ENCODE measurements at regions not wholly inside any gene's neighbourhood (a gene's known extent, or its start where the extent isn't known, plus 50 kb on each side); places are given as distances from the start of the nearest gene placed in this dataset.

GRCh38 chr12:16984484-16984883, 378.5 kb upstream of the LMO3 start:
- H3K27me3 Mint-ChIP-seq (ENCODE audit: unreplicated experiment), result no peaks in the 10 kb centered on the region

DNA sequence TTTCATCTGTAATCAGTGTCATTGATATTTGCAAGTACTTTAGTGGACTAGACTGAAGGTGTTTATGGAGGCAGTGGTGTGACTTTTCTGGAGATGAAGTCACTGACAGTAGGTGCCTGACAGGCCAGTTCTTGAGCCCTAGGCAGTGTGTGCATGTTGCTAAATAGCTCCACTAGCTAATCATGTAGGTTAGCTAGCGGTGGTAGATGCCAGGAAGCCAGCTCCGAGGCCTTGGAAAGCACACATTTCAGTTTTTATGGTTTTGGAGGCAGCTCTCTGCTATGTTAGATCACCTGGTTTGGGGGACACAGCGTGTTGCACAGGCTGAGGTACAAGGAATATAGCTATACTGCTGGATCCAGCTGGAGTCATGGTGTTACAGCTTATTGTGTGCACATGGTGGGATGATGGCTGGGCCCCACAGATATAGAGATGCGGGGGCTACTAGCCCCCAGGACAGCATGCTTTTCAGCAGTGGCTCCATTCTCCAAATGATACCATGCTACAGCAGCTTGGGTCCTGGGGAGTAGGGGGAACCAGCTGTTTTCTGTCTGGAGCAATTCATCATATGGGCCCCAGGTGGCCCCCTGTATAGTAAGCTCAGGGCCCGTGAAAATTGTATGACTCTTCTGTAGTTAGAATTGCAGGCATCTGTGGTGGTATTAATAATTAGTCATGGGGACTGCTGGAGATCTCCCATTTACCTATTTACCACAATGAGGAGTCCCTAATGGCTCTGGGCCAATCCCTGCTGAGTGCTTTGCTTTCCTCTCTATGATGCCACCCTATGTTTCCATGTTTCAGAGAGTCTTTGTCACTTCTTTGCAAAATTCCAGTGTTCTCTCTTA, 367.2 kb upstream of the LMO3 start:
- Mint-ChIP-seq H3K27ac (ENCODE audit: unreplicated experiment) (no peak overlapping the region), H3K9me3 (ENCODE audit: unreplicated experiment) (no peaks in the 10 kb centered on the region), H3K36me3 (ENCODE audit: low read depth, unreplicated experiment) (no peaks in the 10 kb centered on the region), H3K4me1 (ENCODE audit: unreplicated experiment) (no peaks in the 10 kb centered on the region), H3K27me3 (ENCODE audit: unreplicated experiment) (no peaks in the 10 kb centered on the region), H3K4me3 (ENCODE audit: unreplicated experiment) (no peak overlapping the region)
- no peak for DNase-seq (ENCODE audit: low spot score)
- TF ChIP-seq, protein P1, sequence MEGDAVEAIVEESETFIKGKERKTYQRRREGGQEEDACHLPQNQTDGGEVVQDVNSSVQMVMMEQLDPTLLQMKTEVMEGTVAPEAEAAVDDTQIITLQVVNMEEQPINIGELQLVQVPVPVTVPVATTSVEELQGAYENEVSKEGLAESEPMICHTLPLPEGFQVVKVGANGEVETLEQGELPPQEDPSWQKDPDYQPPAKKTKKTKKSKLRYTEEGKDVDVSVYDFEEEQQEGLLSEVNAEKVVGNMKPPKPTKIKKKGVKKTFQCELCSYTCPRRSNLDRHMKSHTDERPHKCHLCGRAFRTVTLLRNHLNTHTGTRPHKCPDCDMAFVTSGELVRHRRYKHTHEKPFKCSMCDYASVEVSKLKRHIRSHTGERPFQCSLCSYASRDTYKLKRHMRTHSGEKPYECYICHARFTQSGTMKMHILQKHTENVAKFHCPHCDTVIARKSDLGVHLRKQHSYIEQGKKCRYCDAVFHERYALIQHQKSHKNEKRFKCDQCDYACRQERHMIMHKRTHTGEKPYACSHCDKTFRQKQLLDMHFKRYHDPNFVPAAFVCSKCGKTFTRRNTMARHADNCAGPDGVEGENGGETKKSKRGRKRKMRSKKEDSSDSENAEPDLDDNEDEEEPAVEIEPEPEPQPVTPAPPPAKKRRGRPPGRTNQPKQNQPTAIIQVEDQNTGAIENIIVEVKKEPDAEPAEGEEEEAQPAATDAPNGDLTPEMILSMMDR (IDR thresholded peaks at IDR 0.05; ENCODE audit: unreplicated experiment), result no peak

More at GRCh38 chr12:16984484-16984883, 378.5 kb upstream of the LMO3 start:
- TF ChIP-seq, protein P1 (IDR thresholded peaks at IDR 0.05; ENCODE audit: unreplicated experiment), result no peak
- Mint-ChIP-seq H3K9me3 (ENCODE audit: unreplicated experiment) (no peaks in the 10 kb centered on the region), H3K4me3 (ENCODE audit: unreplicated experiment) (no peak overlapping the region), H3K27ac (ENCODE audit: unreplicated experiment) (no peak overlapping the region), H3K36me3 (ENCODE audit: low read depth, unreplicated experiment) (no peaks in the 10 kb centered on the region), H3K4me1 (ENCODE audit: unreplicated experiment) (no peaks in the 10 kb centered on the region)
- DNase-seq (ENCODE audit: low spot score), result no peak

- DNase-seq (ENCODE audit: low spot score), result no peak
- no peaks in the 10 kb centered on the region for H3K9me3 Mint-ChIP-seq (ENCODE audit: unreplicated experiment)
- no peaks in the 10 kb centered on the region for H3K27me3 Mint-ChIP-seq (ENCODE audit: unreplicated experiment)
- no peak overlapping the region for H3K27ac Mint-ChIP-seq (ENCODE audit: unreplicated experiment)
- H3K36me3 Mint-ChIP-seq (ENCODE audit: low read depth, unreplicated experiment), result no peaks in the 10 kb centered on the region
- TF ChIP-seq, protein P1 (IDR thresholded peaks at IDR 0.05; ENCODE audit: unreplicated experiment), result no peak
- H3K4me3 Mint-ChIP-seq (ENCODE audit: unreplicated experiment), result no peak overlapping the region
- no peaks in the 10 kb centered on the region for H3K4me1 Mint-ChIP-seq (ENCODE audit: unreplicated experiment)
Observed at GRCh38 chr12:16962889-16963288, 356.9 kb upstream of the LMO3 start.

DNA sequence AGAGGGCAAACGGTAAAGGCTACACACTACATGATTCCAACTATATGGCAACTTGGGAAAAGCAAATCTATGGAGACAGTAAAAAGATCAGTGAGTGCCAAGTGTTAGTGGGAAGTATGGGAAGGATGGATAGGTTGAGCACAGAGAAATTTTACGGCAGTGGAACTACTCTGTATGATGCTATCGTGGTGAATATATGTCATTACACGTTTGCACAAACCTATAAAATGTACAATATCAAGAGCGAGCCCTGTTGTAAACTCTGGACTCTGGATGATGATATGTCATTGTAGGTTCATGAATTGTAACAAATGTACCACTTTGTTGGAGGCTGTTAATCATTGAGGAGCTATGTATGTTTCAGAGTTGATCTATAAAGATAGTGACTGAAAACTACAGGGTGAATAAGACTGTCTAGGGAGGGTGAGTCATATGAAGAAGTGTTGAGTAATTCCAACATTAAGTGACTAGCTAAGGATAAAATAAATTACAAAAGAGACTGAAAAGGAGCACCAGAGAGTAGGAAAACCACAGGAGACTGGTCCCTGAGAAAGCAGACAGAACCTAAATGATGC, 349.2 kb upstream of the LMO3 start:
- peaks cover 7% of the 10 kb centered on the region for H3K4me1 Mint-ChIP-seq (ENCODE audit: unreplicated experiment)
- H3K36me3 Mint-ChIP-seq (ENCODE audit: low read depth, unreplicated experiment), result no peaks in the 10 kb centered on the region
- TF ChIP-seq, protein P1 (IDR thresholded peaks at IDR 0.05; ENCODE audit: unreplicated experiment), result no peak
- no peak overlapping the region for H3K27ac Mint-ChIP-seq (ENCODE audit: unreplicated experiment)
- H3K9me3 Mint-ChIP-seq (ENCODE audit: unreplicated experiment), result no peaks in the 10 kb centered on the region
- H3K4me3 Mint-ChIP-seq (ENCODE audit: unreplicated experiment), result no peak overlapping the region
- no peaks in the 10 kb centered on the region for H3K27me3 Mint-ChIP-seq (ENCODE audit: unreplicated experiment)
- no peak for DNase-seq (ENCODE audit: low spot score)
